Stimulated activated CD4-positive, alpha-beta T cell treated with anti-CD3 and anti-CD28 coated beads, Interleukin-12 subunit alpha, Interleukin-12 subunit beta, amount 100 ng/mL, for 4 hours (primary cell): ENCODE measurements at regions not wholly inside any gene's neighbourhood (a gene's known extent, or its start where the extent isn't known, plus 50 kb on each side); places are given as distances from the start of the nearest gene placed in this dataset.
"Not testable (repeated sequence)": the region's sequence is repeated elsewhere in the genome, so short reads cannot be mapped to it uniquely, and the experiment has no call there.

Source experiments
- DNase-seq: peaks from one replicate; pipeline ENCODE4 v3.0.0-alpha.2; 2020

- DNase-seq, result no peak
Measured at GRCh38 chr9:97176206-97176605, 131.3 kb upstream of the CCDC180 start.

GRCh38 chr9:97168174-97168573 lies 129.2 kb upstream of the CTSV start:
- DNase-seq, result not testable (repeated sequence)

- not testable (repeated sequence) for DNase-seq
Measured at GRCh38 chr9:97166496-97167138, 127.7 kb upstream of the CTSV start.

- DNase-seq, result no peak
Measured at GRCh38 chr9:97160255-97160654, 121.3 kb upstream of the CTSV start.

GRCh38 chr9:97158722-97159121 lies 119.8 kb upstream of the CTSV start:
- not testable (repeated sequence) for DNase-seq

- not testable (repeated sequence) for DNase-seq
Measured at GRCh38 chr9:97155441-97155840, 116.5 kb upstream of the CTSV start.

- DNase-seq, result no peak
Measured at GRCh38 chr9:97153967-97154366, 115.0 kb upstream of the CTSV start.

GRCh38 chr9:97153160-97153559 lies 114.2 kb upstream of the CTSV start:
- not testable (repeated sequence) for DNase-seq

GRCh38 chr9:97150471-97150870 lies 111.5 kb upstream of the CTSV start:
- DNase-seq, result not testable (repeated sequence)

- DNase-seq, result not testable (repeated sequence)
Measured at GRCh38 chr9:97148428-97148827, 109.5 kb upstream of the CTSV start.

- DNase-seq, result not testable (repeated sequence)
Measured at GRCh38 chr9:97145680-97146079, 106.7 kb upstream of the CTSV start.

GRCh38 chr9:97140566-97140965 lies 101.6 kb upstream of the CTSV start:
- no peak for DNase-seq

- DNase-seq, result no peak
Measured at GRCh38 chr9:97136421-97136820, 97.5 kb upstream of the CTSV start.

GRCh38 chr9:97133966-97134365 lies 95.0 kb upstream of the CTSV start:
- DNase-seq, result not testable (repeated sequence)

GRCh38 chr9:97132865-97133264 lies 93.9 kb upstream of the CTSV start:
- DNase-seq, result no peak

- DNase-seq, result not testable (repeated sequence)
Measured at GRCh38 chr9:97130864-97131263, 91.9 kb upstream of the CTSV start.

- DNase-seq, result not testable (repeated sequence)
Measured at GRCh38 chr9:97130387-97130786, 91.4 kb upstream of the CTSV start.

- DNase-seq, result no peak
Measured at GRCh38 chr9:97128919-97129318, 90.0 kb upstream of the CTSV start.

GRCh38 chr9:97124256-97124655 lies 85.3 kb upstream of the CTSV start:
- no peak for DNase-seq

- no peak for DNase-seq
Measured at GRCh38 chr9:97110696-97111095, 71.8 kb upstream of the CTSV start.

- DNase-seq, result peak; percentile 31
Measured at GRCh38 chr9:97109194-97109811, 70.4 kb upstream of the CTSV start.

- DNase-seq, result not testable (repeated sequence)
Measured at GRCh38 chr9:97105220-97105619, 66.3 kb upstream of the CTSV start.

GRCh38 chr9:97103613-97104383 lies 64.9 kb upstream of the CTSV start:
- not testable (repeated sequence) for DNase-seq

GRCh38 chr9:97099540-97099939 lies 60.6 kb upstream of the CTSV start:
- DNase-seq, result not testable (repeated sequence)
